GM20000 (cell line): ENCODE measurements at regions not wholly inside any gene's neighbourhood (a gene's known extent, or its start where the extent isn't known, plus 50 kb on each side); places are given as distances from the start of the nearest gene placed in this dataset.
A peak's percentile ranks its signal among the peaks of the same experiment; 100 is the strongest.
"Not testable (repeated sequence)": the region's sequence is repeated elsewhere in the genome, so short reads cannot be mapped to it uniquely, and the experiment has no call there.

ENCODE experiments used
- DNase-seq: peaks from one replicate; pipeline ENCODE4 v3.0.0; 2012; ENCODE audit warnings: low spot score
- CTCF ChIP-seq: IDR thresholded peaks from 2 replicates; pipeline ENCODE4 v1.5.1; 2012; ENCODE audit warnings: mild to moderate bottlenecking, control low read depth; ENCODE audit errors: extremely low read depth, missing control alignments

DNA sequence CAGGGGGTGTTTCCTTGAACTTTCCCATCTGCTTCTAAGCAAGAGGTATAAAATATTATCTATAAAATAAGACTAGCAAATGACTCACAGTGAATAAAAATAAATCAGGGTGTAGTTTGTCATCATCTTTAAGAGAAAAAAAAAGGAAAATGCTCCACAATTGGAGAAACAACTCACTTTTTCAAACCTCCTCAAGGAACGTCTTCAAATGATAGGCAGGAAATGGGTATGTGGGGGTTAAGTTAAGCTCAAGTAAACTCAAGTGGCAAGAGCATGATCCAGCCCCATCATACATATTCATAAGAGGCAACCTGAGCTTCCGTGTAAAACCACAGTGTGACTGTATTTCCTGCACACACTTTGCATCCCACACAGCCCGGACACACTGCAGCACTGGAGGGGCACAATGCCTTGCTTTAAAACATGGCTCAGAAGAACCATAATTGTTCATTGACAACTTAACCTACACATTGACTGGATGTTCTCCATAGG, 58.5 kb upstream of the CEP85L start:
- peak; percentile 61 for DNase-seq
- TF ChIP-seq CTCF, result no peak

DNA sequence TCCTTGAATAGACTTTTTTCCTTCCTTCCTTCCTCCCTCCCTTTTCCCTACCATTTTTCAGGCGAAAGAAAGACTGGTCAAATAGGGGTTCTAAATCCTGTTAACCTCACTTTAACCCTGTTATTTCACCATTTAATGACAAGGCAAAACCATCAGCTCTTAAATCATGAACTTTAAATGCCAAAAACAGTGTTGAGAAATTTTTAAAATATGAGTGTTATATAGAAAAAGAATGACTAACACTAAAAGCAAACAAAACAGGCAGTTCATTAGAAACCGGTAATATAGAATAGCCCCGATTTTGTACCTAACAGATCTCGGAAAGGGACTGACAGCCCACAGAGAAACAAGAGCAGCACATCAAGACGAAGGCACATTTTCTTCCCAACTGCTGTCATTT, 57.4 kb upstream of the CEP85L start:
- no peak for DNase-seq
- no peak for TF ChIP-seq CTCF

DNA sequence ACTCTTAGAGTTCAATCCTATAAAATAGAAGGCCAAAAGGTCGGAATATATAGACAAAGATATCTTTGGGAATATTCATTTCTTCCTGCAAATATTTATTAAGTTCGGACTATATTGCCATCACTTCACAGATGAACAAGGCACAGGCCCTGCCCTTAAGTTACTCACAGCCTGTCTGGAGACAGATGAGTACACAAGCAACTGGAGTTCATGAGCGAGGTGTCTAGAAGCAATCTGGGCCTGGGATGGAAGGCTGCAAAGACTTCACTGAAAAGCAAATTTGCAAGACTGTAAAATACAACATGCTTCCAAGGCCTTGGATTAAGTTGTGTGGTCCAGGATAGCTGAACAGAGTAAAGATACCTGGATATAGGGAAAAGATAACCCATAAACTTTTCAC, 56.7 kb upstream of the CEP85L start:
- DNase-seq, result no peak
- TF ChIP-seq CTCF, result no peak

- no peak for DNase-seq
- no peak for TF ChIP-seq CTCF
Measured at GRCh38 chr6:118706702-118707101, 55.3 kb upstream of the CEP85L start.

- DNase-seq, result peak; percentile 44
- no peak for TF ChIP-seq CTCF
Measured at GRCh38 chr6:118705544-118706491, 54.4 kb upstream of the CEP85L start.

GRCh38 chr6:118704915-118705314, 53.5 kb upstream of the CEP85L start:
- no peak for TF ChIP-seq CTCF
- no peak for DNase-seq

DNA sequence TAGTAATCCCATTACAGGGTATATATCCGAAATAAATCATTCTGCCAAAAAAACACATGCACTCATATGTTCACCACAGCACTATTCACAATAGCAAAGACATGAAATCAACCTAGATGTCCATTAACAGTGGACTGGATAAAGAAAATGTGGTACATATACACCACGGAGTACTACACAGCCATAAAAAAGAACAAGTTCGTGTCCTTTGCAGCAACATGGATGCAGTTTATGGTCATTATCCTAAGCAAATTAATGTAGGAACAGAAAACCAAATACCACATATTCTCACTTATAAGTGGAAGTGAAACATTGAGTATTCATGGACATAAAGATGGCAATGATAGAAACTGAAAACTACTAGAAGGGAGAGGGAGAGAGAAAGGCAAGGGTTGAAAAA, 49.9 kb upstream of the CEP85L start:
- DNase-seq, result not testable (repeated sequence)
